Mucosa of gallbladder (tissue), 1 donor: ENCODE measurements at regions not wholly inside any gene's neighbourhood (a gene's known extent, or its start where the extent isn't known, plus 50 kb on each side); places are given as distances from the start of the nearest gene placed in this dataset.
"Not testable (repeated sequence)": the region's sequence is repeated elsewhere in the genome, so short reads cannot be mapped to it uniquely, and the experiment has no call there.

Experiments used
- DNase-seq: peaks from one replicate; pipeline ENCODE4 v3.0.0-alpha.2; 2020; ENCODE audit warnings: low spot score
- donor health status: DM: no; HTN: no; CAD: no.

GRCh38 chr1:112099979-112100378 is 110.5 kb upstream of the KCND3 start:
- no peak for DNase-seq

- DNase-seq: no peak
Observed at GRCh38 chr1:112105557-112105956, 116.1 kb upstream of the KCND3 start.

GRCh38 chr1:112110031-112110430 is 120.6 kb upstream of the KCND3 start:
- DNase-seq: peak; percentile 30

- DNase-seq: no peak
Observed at GRCh38 chr1:112111734-112112133, 122.3 kb upstream of the KCND3 start.

- DNase-seq: no peak
Observed at GRCh38 chr1:112114540-112114939, 125.1 kb upstream of the KCND3 start.

GRCh38 chr1:112126598-112126997 is 137.1 kb upstream of the KCND3 start:
- DNase-seq: no peak

- not testable (repeated sequence) for DNase-seq
Observed at GRCh38 chr1:112127606-112128005, 138.1 kb upstream of the KCND3 start.

- DNase-seq: no peak
Observed at GRCh38 chr1:112133487-112133886, 144.0 kb upstream of the KCND3 start.

GRCh38 chr1:112140743-112141142 is 151.3 kb upstream of the KCND3 start:
- no peak for DNase-seq

- DNase-seq: no peak
Observed at GRCh38 chr1:112141301-112141700, 151.8 kb upstream of the KCND3 start.

GRCh38 chr1:112141923-112142322 is 152.5 kb upstream of the KCND3 start:
- DNase-seq: no peak

GRCh38 chr1:112143871-112144441 is 154.5 kb upstream of the KCND3 start:
- DNase-seq: no peak

GRCh38 chr1:112144733-112145426 is 155.4 kb upstream of the KCND3 start:
- DNase-seq: no peak

GRCh38 chr1:112146201-112146715 is 156.8 kb upstream of the KCND3 start:
- DNase-seq: no peak

GRCh38 chr1:112160214-112160613 is 170.7 kb upstream of the KCND3 start:
- not testable (repeated sequence) for DNase-seq

GRCh38 chr1:112165375-112165774 is 175.9 kb upstream of the KCND3 start:
- DNase-seq: no peak

GRCh38 chr1:112169517-112169916 is 180.0 kb upstream of the KCND3 start:
- no peak for DNase-seq

- peak; percentile 61 for DNase-seq
Observed at GRCh38 chr1:112172294-112172882, 182.9 kb upstream of the KCND3 start.

GRCh38 chr1:112177314-112177713 is 187.8 kb upstream of the KCND3 start:
- no peak for DNase-seq

- no peak for DNase-seq
Observed at GRCh38 chr1:112188611-112189010, 199.1 kb upstream of the KCND3 start.

- DNase-seq: no peak
Observed at GRCh38 chr1:112196008-112196588, 199.9 kb upstream of the CTTNBP2NL start.

- no peak for DNase-seq
Observed at GRCh38 chr1:112196731-112197130, 199.3 kb upstream of the CTTNBP2NL start.

- DNase-seq: no peak
Observed at GRCh38 chr1:112209493-112209892, 186.5 kb upstream of the CTTNBP2NL start.
